Lower leg skin (tissue), 4 donors: ENCODE measurements at regions not wholly inside any gene's neighbourhood (a gene's known extent, or its start where the extent isn't known, plus 50 kb on each side); places are given as distances from the start of the nearest gene placed in this dataset.
A peak's percentile ranks its signal among the peaks of the same experiment; 100 is the strongest.
"Not testable (repeated sequence)": the region's sequence is repeated elsewhere in the genome, so short reads cannot be mapped to it uniquely, and the experiment has no call there.

Source experiments
- DNase-seq, 2 donors: peaks; one replicate each; pipeline ENCODE4 v3.0.0-alpha.2; 2019; ENCODE audit warnings: low spot score in 2 of 2
- H3K4me3 ChIP-seq: fragments of 200-600 bp; sonication (generic); 2 replicates; pipeline ENCODE4 v1.5.1; 2017; ENCODE audit warnings: mild to moderate bottlenecking, low read depth; ENCODE audit not compliant: poor library complexity, severe bottlenecking
- CTCF ChIP-seq, 3 donors: fragments of 450-650 bp; IDR thresholded peaks; one replicate each; pipeline ENCODE4 v1.5.1; 2016; ENCODE audit warnings: antibody characterized with exemption in 3 of 3, mild to moderate bottlenecking in 3 of 3, moderate library complexity in 2 of 3
- POLR2A ChIP-seq, 2 donors: fragments of 450-650 bp; IDR thresholded peaks; one replicate each; pipeline ENCODE4 v1.6.1; 2016 to 2017; ENCODE audit warnings: antibody characterized with exemption in 2 of 2, mild to moderate bottlenecking in 1 of 2, moderate library complexity in 1 of 2
- WGBS, 2 donors: methylation state at CpG; one replicate each; pipeline ENCODE4 v1.1.5; 2018; 5-methylcytosine and 5-hydroxymethylcytosine counted together
- intact Hi-C: fragments of 100-400 bp; cut with DNase I; formaldehyde crosslinking; loops from one replicate; pipeline ENCODE4 v1.15.0; 2023; ENCODE audit warnings: low total_unique reads

GRCh38 chr14:34164162-34164864 lies 213.4 kb upstream of the EGLN3 start:
- intact Hi-C loops, result no loop called here
- DNase-seq, result no peak
- WGBS, 2 donors, result 43 to 54% methylated on average over 6 of the region's 6 CpGs
- no peak for TF ChIP-seq CTCF (IDR thresholded peaks at IDR 0.05)
- TF ChIP-seq POLR2A (IDR thresholded peaks at IDR 0.05), result no peak
- no peak overlapping the region for H3K4me3 ChIP-seq

- 50 to 52% methylated on average over 5 of the region's 5 CpGs for WGBS, 2 donors
- intact Hi-C loops, result no loop called here
- DNase-seq, result no peak
- no peak overlapping the region for H3K4me3 ChIP-seq
- TF ChIP-seq CTCF (IDR thresholded peaks at IDR 0.05) (no peak), POLR2A (IDR thresholded peaks at IDR 0.05) (no peak)
These were observed 210.6 kb upstream of the EGLN3 start for GRCh38 chr14:34161351-34162082.

GRCh38 chr14:34160619-34161018 lies 209.7 kb upstream of the EGLN3 start:
- TF ChIP-seq CTCF (IDR thresholded peaks at IDR 0.05) (no peak), POLR2A (IDR thresholded peaks at IDR 0.05) (no peak)
- 72 to 73% methylated on average over 2 of the region's 2 CpGs for WGBS, 2 donors
- no peak overlapping the region for H3K4me3 ChIP-seq
- intact Hi-C loops, result no loop called here
- DNase-seq, result no peak

- intact Hi-C loops, result no loop called here
- 64 to 72% methylated on average over 2 of the region's 2 CpGs for WGBS, 2 donors
These were observed 206.8 kb upstream of the EGLN3 start for GRCh38 chr14:34157651-34158050.

GRCh38 chr14:34147461-34147860 lies 196.6 kb upstream of the EGLN3 start:
- intact Hi-C loops, result loop anchor here (1.0 kb wide), 1 partner anchor 43 kb away; no protein-coding TSS in a partner anchor
- WGBS, 2 donors, result 13 to 32% methylated on average over 3 of the region's 3 CpGs
- no peak overlapping the region for H3K4me3 ChIP-seq
- DNase-seq, result peak in 1 of 2 donors; percentile 79
- TF ChIP-seq POLR2A (IDR thresholded peaks at IDR 0.05), result no peak
- TF ChIP-seq CTCF (IDR thresholded peaks at IDR 0.05), result no peak

More at GRCh38 chr14:34157651-34158050, 206.8 kb upstream of the EGLN3 start:
- no peak for DNase-seq
- no peak for TF ChIP-seq POLR2A (IDR thresholded peaks at IDR 0.05)
- no peak for TF ChIP-seq CTCF (IDR thresholded peaks at IDR 0.05)
- H3K4me3 ChIP-seq, result no peak overlapping the region

GRCh38 chr14:34140127-34140526 lies 189.3 kb upstream of the EGLN3 start:
- intact Hi-C loops, H3K4me3 ChIP-seq, DNase-seq: not testable (repeated sequence)
- 54 to 60% methylated on average over 6 of the region's 6 CpGs for WGBS, 2 donors

GRCh38 chr14:34139160-34140121 lies 188.6 kb upstream of the EGLN3 start:
- intact Hi-C loops, H3K4me3 ChIP-seq: not testable (repeated sequence)
- peak; percentile 87 to 91 for DNase-seq
- WGBS, 2 donors, result 33 to 37% methylated on average over 12 to 13 of the region's 13 CpGs
